Lower leg skin (tissue), 4 donors: ENCODE measurements at regions not wholly inside any gene's neighbourhood (a gene's known extent, or its start where the extent isn't known, plus 50 kb on each side); places are given as distances from the start of the nearest gene placed in this dataset.
"Not testable (repeated sequence)": the region's sequence is repeated elsewhere in the genome, so short reads cannot be mapped to it uniquely, and the experiment has no call there.

Experiments used
- DNase-seq, 2 donors: peaks; one replicate each; pipeline ENCODE4 v3.0.0-alpha.2; 2019; ENCODE audit warnings: low spot score in 2 of 2
- H3K4me3 ChIP-seq: fragments of 200-600 bp; sonication (generic); 2 replicates; pipeline ENCODE4 v1.5.1; 2017; ENCODE audit warnings: mild to moderate bottlenecking, low read depth; ENCODE audit not compliant: poor library complexity, severe bottlenecking
- CTCF ChIP-seq, 3 donors: fragments of 450-650 bp; IDR thresholded peaks; one replicate each; pipeline ENCODE4 v1.5.1; 2016; ENCODE audit warnings: antibody characterized with exemption in 3 of 3, mild to moderate bottlenecking in 3 of 3, moderate library complexity in 2 of 3
- POLR2A ChIP-seq, 2 donors: fragments of 450-650 bp; IDR thresholded peaks; one replicate each; pipeline ENCODE4 v1.6.1; 2016 to 2017; ENCODE audit warnings: antibody characterized with exemption in 2 of 2, mild to moderate bottlenecking in 1 of 2, moderate library complexity in 1 of 2
- WGBS, 2 donors: methylation state at CpG; one replicate each; pipeline ENCODE4 v1.1.5; 2018; 5-methylcytosine and 5-hydroxymethylcytosine counted together
- intact Hi-C: fragments of 100-400 bp; cut with DNase I; formaldehyde crosslinking; loops from one replicate; pipeline ENCODE4 v1.15.0; 2023; ENCODE audit warnings: low total_unique reads

GRCh38 chr12:87596636-87597035, 432.6 kb downstream of the C12orf50 start:
- 91 to 94% methylated on average over 1 of the region's 1 CpG for WGBS, 2 donors
- DNase-seq: no peak
- no peak overlapping the region for H3K4me3 ChIP-seq
- TF ChIP-seq POLR2A (IDR thresholded peaks at IDR 0.05): no peak
- TF ChIP-seq CTCF (IDR thresholded peaks at IDR 0.05): no peak
- intact Hi-C loops: no loop called here

DNA sequence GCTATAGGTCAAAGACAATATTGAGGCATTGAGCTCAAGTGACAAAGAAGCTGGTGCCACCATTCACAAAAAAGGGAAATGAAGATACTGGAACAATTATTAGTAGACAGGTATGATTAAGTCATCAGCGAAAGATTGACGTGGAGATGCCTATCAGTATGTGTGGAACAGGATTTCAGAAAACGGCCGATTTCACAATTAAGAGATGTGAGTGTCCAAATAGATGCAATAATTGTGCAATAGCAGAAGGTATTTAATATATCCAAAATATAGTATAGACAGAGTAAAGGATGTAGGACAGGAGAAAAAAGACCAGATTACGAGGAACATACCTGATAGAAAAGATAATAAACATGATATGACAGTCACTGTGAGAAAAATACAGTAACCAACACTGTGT, 433.1 kb downstream of the C12orf50 start:
- no peak for DNase-seq
- TF ChIP-seq CTCF (IDR thresholded peaks at IDR 0.05) (no peak), POLR2A (IDR thresholded peaks at IDR 0.05) (no peak)
- WGBS, 2 donors: 76 to 82% methylated on average over 5 of the region's 5 CpGs
- no peak overlapping the region for H3K4me3 ChIP-seq
- intact Hi-C loops: no loop called here

DNA sequence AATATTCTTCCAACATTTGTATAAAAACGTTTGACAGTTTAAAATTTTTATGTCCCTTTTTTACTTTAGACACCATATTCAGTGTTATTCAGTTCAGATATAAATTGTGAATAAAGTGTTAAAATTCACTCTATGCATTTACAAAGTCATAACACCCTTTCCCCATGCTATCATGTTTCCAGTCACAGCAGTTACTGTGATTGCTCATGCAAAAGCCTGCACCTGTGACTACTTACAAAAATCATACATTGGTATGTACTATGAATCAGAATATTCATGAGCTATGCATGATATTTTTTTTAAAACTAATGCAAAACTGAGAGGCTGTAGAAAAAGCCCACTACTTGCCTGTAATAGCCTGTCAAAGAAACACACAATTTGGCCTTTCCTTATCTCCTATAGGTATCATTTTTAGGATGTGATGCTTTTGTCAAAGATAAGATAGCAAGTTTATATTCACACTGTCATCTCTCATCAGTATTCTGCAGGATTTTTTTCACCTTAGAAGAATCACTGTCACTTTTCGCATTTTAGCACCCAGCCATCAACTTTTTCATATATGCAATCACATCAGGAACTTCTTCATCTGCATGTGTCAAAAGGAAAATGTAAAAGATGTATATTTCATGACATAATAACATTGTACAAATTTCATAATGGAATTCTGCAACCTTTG, 443.2 kb downstream of the C12orf50 start:
- H3K4me3 ChIP-seq: no peak overlapping the region
- DNase-seq: no peak
- TF ChIP-seq CTCF (IDR thresholded peaks at IDR 0.05) (no peak), POLR2A (IDR thresholded peaks at IDR 0.05) (no peak)
- intact Hi-C loops: no loop called here
- 63 to 68% methylated on average over 2 of the region's 2 CpGs for WGBS, 2 donors

- DNase-seq, H3K4me3 ChIP-seq, intact Hi-C loops: not testable (repeated sequence)
- WGBS, 2 donors: 78 to 83% methylated on average over 4 of the region's 4 CpGs
These were observed 450.1 kb downstream of the C12orf50 start for GRCh38 chr12:87579091-87579490.

DNA sequence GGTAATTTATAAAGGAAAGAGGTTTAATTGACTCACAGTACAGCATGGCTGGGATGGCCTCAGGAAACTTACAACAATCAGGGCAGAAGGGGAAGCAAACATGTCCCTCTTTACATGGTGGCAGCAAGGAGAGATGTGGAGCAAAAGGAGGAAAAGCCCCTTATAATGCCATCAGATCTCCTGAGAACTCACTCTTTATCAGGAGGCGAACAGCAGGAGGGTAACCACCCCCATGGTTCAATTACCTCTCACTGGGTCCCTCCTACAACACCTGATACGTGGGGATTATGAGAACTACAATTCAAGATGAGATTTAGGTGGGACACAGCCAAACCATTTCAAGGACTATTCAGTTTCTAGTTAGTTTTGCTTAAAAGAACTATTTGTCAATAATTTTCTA, 453.3 kb downstream of the C12orf50 start:
- no peak for DNase-seq
- no peak for TF ChIP-seq POLR2A (IDR thresholded peaks at IDR 0.05)
- TF ChIP-seq CTCF (IDR thresholded peaks at IDR 0.05): no peak
- 70 to 75% methylated on average over 2 of the region's 2 CpGs for WGBS, 2 donors
- no peak overlapping the region for H3K4me3 ChIP-seq
- intact Hi-C loops: no loop called here

DNA sequence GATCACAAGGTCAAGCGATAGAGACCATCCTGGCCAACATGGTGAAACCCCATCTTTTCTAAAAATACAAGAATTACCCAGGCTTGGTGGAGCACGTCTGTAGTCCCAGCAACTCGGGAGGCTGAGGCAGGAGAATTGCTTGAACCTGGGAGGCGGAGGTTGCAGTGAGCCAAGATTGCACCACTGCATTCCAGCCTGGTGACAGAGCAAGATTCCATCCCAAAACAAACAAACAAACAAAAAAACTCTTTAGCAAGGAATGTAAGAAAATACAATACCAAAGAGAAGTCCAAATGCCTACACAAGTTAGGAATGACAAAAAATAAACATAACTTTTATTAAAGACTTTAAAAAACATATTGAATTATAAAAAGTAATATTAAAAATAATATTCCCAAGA, 462.3 kb downstream of the C12orf50 start:
- intact Hi-C loops, H3K4me3 ChIP-seq, DNase-seq: not testable (repeated sequence)
- WGBS, 2 donors: 86 to 89% methylated on average over 4 of the region's 4 CpGs

DNA sequence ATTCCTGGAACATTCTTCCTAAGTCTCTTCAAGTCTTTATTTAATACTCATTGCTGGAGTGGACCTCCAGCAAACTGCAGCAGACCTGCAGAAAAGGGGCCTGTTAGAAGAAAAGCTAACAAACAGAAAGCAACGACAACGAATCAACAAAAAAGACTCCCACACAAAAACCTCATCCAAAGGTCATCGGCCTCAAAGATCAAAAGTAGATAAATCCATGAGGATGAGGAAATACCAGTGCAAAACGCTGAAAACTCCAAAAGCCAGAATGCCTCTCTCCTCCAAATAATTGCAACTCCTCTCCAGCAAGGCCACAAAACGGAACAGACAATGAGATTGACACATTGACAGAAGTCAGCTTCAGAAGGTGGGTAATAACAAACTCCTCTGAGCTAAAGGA, 472.2 kb downstream of the C12orf50 start:
- intact Hi-C loops: no loop called here
- WGBS, 2 donors: 83 to 87% methylated on average over 5 of the region's 5 CpGs
- DNase-seq: no peak
- TF ChIP-seq POLR2A (IDR thresholded peaks at IDR 0.05): no peak
- no peak for TF ChIP-seq CTCF (IDR thresholded peaks at IDR 0.05)
- H3K4me3 ChIP-seq: no peak overlapping the region

- H3K4me3 ChIP-seq, DNase-seq, intact Hi-C loops: not testable (repeated sequence)
- WGBS, 2 donors: 79 to 84% methylated on average over 5 of the region's 5 CpGs
These were observed 498.0 kb downstream of the C12orf50 start for GRCh38 chr12:87531213-87531612.
